Gastrocnemius medialis (tissue), 4 donors: ENCODE measurements at regions not wholly inside any gene's neighbourhood (a gene's known extent, or its start where the extent isn't known, plus 50 kb on each side); places are given as distances from the start of the nearest gene placed in this dataset.

Experiments
- ATAC-seq, 2 donors: fragments of 150-250 bp; one replicate each; pipeline ENCODE4 v1.9.1; 2016
- DNase-seq, 2 donors: peaks; one replicate each; pipeline ENCODE4 v3.0.0-alpha.2; 2019
- H3K27ac ChIP-seq, 4 donors: fragments of 200-600 bp; sonication (generic); 1 replicate in 1 of 4; 2 replicates in 3 of 4; pipeline ENCODE4 v1.5.1; 2016 to 2018; ENCODE audit warnings: mild to moderate bottlenecking in 2 of 4, moderate library complexity in 1 of 4
- H3K27me3 ChIP-seq, 3 donors: fragments of 200-600 bp; sonication (generic) in 2 of 3; 1 replicate in 1 of 3; 2 replicates in 2 of 3; pipeline versions ENCODE4 v1.5.1 to v1.6.0; 2016 to 2019; ENCODE audit warnings: mild to moderate bottlenecking in 1 of 3, moderate library complexity in 1 of 3
- H3K36me3 ChIP-seq, 2 donors: fragments of 200-600 bp; sonication (generic) in 1 of 2; one replicate each; pipeline ENCODE4 v1.5.1; 2017 to 2018
- H3K4me1 ChIP-seq, 2 donors: fragments of 200-600 bp; sonication (generic) in 1 of 2; one replicate each; pipeline ENCODE4 v1.5.1; 2016 to 2017; ENCODE audit warnings: mild to moderate bottlenecking in 2 of 2
- H3K4me3 ChIP-seq, 4 donors: fragments of 200-600 bp; sonication (generic) in 3 of 4; 1 replicate in 1 of 4; 2 replicates in 3 of 4; pipeline ENCODE4 v1.5.1; 2016 to 2019; ENCODE audit warnings: mild to moderate bottlenecking in 2 of 4
- H3K9me3 ChIP-seq, 3 donors: fragments of 200-600 bp; sonication (generic) in 2 of 3; 1 replicate in 1 of 3; 2 replicates in 2 of 3; pipeline ENCODE4 v1.5.1; 2016 to 2019
- POLR2A ChIP-seq, 2 donors: fragments of 450-650 bp; IDR thresholded peaks; one replicate each; pipeline ENCODE4 v1.6.1; 2017; ENCODE audit warnings: antibody characterized with exemption in 2 of 2, mild to moderate bottlenecking in 2 of 2, moderate library complexity in 2 of 2
- in situ Hi-C, 4 donors: fragments of 200-750 bp; cut with MboI; loops; one replicate each; pipeline versions ENCODE4 v1.15.0 to v1.8.0; 2017; ENCODE audit warnings: low sequenced_read_pairs in 4 of 4
- intact Hi-C: fragments of 100-400 bp; cut with DNase I; formaldehyde crosslinking; loops from one replicate; pipeline ENCODE4 v1.15.1; 2023; ENCODE audit warnings: low total_unique reads
- TF ChIP-seq, protein P1 (sequence below), 5 experiments: fragments of 450-650 bp in 3 of 5; fragments of 200-600 bp in 2 of 5; sonication (generic) in 2 of 5; IDR thresholded peaks in 4 of 5; conservative IDR thresholded peaks in 1 of 5; 1 replicate in 4 of 5; 2 replicates in 1 of 5; pipeline ENCODE4 v1.5.1; 2016 to 2019; ENCODE audit warnings: antibody characterized with exemption in 5 of 5, mild to moderate bottlenecking in 3 of 5, moderate library complexity in 3 of 5

DNA sequence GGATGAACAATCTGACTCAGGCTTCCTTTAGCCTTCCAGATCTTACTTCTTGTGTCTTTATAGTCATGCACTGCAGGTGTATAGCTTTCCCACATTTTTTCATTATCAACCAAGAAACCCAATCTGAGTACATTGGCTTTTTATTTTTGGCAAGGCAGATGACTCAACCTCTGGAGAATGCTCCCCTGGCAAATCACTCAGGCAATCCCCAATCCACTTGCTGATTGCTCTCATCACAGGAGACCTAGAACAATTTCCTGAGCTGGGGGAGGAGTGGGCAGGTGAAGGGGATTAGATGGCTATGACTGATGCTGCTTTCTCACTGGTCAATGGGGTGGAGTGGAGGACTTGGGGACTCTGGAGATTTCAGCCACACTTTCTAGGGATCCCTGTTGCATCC lies 134.4 kb downstream of the SLC16A9 start:
- H3K27ac ChIP-seq, result no peak overlapping the region
- intact Hi-C loops, result no loop called here
- H3K9me3 ChIP-seq, result no peaks in the 10 kb centered on the region
- in situ Hi-C loops, result no loop called here
- no peak for DNase-seq
- H3K4me3 ChIP-seq, result no peak overlapping the region
- H3K4me1 ChIP-seq, result peaks cover 0 to 5% of the 10 kb centered on the region in 2 donors
- no peak for ATAC-seq
- no peaks in the 10 kb centered on the region for H3K36me3 ChIP-seq
- TF ChIP-seq, protein P1, sequence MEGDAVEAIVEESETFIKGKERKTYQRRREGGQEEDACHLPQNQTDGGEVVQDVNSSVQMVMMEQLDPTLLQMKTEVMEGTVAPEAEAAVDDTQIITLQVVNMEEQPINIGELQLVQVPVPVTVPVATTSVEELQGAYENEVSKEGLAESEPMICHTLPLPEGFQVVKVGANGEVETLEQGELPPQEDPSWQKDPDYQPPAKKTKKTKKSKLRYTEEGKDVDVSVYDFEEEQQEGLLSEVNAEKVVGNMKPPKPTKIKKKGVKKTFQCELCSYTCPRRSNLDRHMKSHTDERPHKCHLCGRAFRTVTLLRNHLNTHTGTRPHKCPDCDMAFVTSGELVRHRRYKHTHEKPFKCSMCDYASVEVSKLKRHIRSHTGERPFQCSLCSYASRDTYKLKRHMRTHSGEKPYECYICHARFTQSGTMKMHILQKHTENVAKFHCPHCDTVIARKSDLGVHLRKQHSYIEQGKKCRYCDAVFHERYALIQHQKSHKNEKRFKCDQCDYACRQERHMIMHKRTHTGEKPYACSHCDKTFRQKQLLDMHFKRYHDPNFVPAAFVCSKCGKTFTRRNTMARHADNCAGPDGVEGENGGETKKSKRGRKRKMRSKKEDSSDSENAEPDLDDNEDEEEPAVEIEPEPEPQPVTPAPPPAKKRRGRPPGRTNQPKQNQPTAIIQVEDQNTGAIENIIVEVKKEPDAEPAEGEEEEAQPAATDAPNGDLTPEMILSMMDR (IDR thresholded peaks at IDR 0.05 in 4 of 5, conservative IDR thresholded peaks at IDR 0.05 in 1 of 5), result no peak
- no peak for TF ChIP-seq POLR2A (IDR thresholded peaks at IDR 0.05)
- H3K27me3 ChIP-seq, result no peaks in the 10 kb centered on the region

DNA sequence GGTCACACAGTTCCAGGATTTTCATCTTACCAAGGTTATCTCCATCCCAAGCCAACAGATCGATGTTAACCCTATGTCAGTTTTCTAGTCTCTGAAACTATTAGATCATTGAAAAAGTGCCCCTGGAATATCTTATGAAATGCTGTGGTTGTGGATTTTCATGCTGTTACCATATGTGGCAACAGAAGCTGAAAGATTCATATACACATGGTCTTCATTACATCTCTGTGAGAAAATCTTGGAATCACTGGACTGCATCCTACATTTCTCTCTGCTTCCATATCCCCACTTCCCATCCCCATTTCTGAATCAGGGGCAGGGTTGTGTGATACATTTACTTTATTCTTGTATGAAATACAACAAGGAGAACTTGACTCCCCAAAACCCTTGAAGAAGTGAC lies 146.1 kb downstream of the SLC16A9 start:
- TF ChIP-seq, protein P1 (IDR thresholded peaks at IDR 0.05 in 4 of 5, conservative IDR thresholded peaks at IDR 0.05 in 1 of 5), result no peak
- TF ChIP-seq POLR2A (IDR thresholded peaks at IDR 0.05), result no peak
- intact Hi-C loops, result no loop called here
- no peak overlapping the region for H3K27ac ChIP-seq
- DNase-seq (no peak), ATAC-seq (no peak)
- no peaks in the 10 kb centered on the region for H3K36me3 ChIP-seq
- H3K4me3 ChIP-seq, result no peak overlapping the region
- H3K9me3 ChIP-seq, result no peaks in the 10 kb centered on the region
- no peaks in the 10 kb centered on the region for H3K27me3 ChIP-seq
- in situ Hi-C loops, result no loop called here
- H3K4me1 ChIP-seq, result no peaks in the 10 kb centered on the region

DNA sequence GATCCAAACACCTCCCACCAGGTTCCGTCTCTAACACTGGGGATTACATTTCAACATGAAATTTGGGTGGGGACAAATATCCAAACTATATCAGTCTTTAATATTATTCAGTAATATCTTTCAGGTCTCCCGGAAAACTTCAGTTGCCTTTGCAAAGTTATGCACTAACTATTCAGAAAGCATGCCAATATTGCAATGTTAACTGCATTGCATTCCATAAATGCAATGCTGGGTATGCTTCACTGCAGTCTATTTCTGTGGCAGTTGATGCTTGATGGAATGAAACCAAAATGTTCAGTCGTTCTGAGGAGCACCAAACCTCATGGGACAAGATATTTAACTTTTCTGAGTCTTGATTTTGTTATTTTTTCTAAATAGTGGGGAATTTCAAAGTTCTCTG lies 147.5 kb downstream of the SLC16A9 start:
- in situ Hi-C loops (no loop called here), intact Hi-C loops (no loop called here)
- DNase-seq, result no peak
- Histone ChIP-seq H3K4me1 (no peaks in the 10 kb centered on the region), H3K36me3 (no peaks in the 10 kb centered on the region), H3K4me3 (no peak overlapping the region), H3K27ac (no peak overlapping the region), H3K9me3 (no peaks in the 10 kb centered on the region), H3K27me3 (no peaks in the 10 kb centered on the region)
- no peak for ATAC-seq
- no peak for TF ChIP-seq POLR2A (IDR thresholded peaks at IDR 0.05)
- TF ChIP-seq, protein P1 (IDR thresholded peaks at IDR 0.05 in 4 of 5, conservative IDR thresholded peaks at IDR 0.05 in 1 of 5), result no peak

DNA sequence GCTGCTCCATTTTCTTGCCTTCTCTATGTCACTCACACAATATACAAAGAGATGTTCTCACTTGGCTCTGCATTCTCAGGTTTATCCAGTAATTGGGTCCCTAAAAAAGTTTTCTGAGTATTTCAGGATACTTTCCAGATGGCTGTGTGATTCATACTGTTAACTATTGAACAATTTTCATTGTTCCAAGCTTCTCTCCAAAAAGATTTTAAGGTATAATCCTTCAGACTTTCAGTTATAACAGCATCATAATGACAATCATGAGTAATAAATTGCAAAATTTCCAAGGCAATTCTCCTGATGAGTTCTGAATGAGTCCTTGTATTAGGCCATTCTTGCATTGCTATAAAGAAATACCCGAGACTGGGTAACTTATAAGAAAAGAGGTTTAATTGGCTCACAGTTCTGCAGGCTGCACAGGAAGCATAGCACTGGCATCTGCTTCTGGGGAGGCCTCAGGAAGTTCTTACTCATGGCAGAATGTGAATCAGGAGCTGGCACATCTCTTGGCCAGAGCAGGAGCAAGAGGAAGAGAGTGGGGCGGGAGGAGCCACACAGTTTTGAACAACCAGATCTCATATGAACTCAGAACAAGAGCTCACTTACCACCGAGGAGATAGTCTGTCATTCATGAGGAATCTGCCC lies 148.1 kb downstream of the SLC16A9 start:
- Histone ChIP-seq H3K9me3 (no peaks in the 10 kb centered on the region), H3K27me3 (no peaks in the 10 kb centered on the region), H3K4me3 (no peak overlapping the region), H3K27ac (no peak overlapping the region), H3K4me1 (no peaks in the 10 kb centered on the region), H3K36me3 (no peaks in the 10 kb centered on the region)
- intact Hi-C loops (no loop called here), in situ Hi-C loops (no loop called here)
- TF ChIP-seq, protein P1 (IDR thresholded peaks at IDR 0.05 in 4 of 5, conservative IDR thresholded peaks at IDR 0.05 in 1 of 5), result no peak
- TF ChIP-seq POLR2A (IDR thresholded peaks at IDR 0.05), result no peak
- ATAC-seq, result no peak
- DNase-seq, result no peak

DNA sequence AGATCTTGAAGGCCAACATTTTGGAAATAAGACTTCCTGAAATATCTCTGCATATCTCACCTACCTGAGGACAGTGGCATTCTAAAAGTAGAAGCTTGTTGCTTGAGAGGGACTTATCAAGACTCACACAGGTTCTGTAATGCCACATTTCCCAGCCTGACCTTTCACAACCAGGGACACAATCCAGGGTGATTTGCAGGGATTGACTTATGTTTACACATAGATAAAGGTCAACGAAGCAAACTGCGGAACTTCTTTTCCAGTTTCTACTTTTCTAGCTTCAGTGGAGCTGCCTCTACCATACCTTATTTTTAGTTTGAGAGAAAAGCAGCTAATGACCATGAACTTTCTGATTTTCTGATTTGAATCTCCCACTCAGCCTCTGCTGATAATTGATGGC lies 148.7 kb downstream of the SLC16A9 start:
- DNase-seq (no peak), ATAC-seq (no peak)
- Histone ChIP-seq H3K27me3 (no peaks in the 10 kb centered on the region), H3K9me3 (no peaks in the 10 kb centered on the region), H3K27ac (no peak overlapping the region), H3K36me3 (no peaks in the 10 kb centered on the region), H3K4me1 (no peaks in the 10 kb centered on the region), H3K4me3 (no peak overlapping the region)
- intact Hi-C loops (no loop called here), in situ Hi-C loops (no loop called here)
- no peak for TF ChIP-seq POLR2A (IDR thresholded peaks at IDR 0.05)
